ENCODE measurements at regions not wholly inside any gene's neighbourhood (a gene's known extent, or its start where the extent isn't known, plus 50 kb on each side); places are given as distances from the start of the nearest gene placed in this dataset.
"Not testable (repeated sequence)": the region's sequence is repeated elsewhere in the genome, so short reads cannot be mapped to it uniquely, and the experiment has no call there.

- DNase-seq, result no peak
Observed at GRCh38 chr9:28502741-28503140, 929.5 kb upstream of the C9orf72 start.

GRCh38 chr9:28503573-28503972 lies 930.3 kb upstream of the C9orf72 start:
- DNase-seq, result no peak

- no peak for DNase-seq
Observed at GRCh38 chr9:28518439-28518838, 945.2 kb upstream of the C9orf72 start.

GRCh38 chr9:28524309-28524708 lies 951.0 kb upstream of the C9orf72 start:
- not testable (repeated sequence) for DNase-seq

- DNase-seq, result no peak
Observed at GRCh38 chr9:28528049-28528448, 954.8 kb upstream of the C9orf72 start.

GRCh38 chr9:28538132-28538531 lies 964.9 kb upstream of the C9orf72 start:
- DNase-seq, result no peak

GRCh38 chr9:28539434-28540070 lies 966.3 kb upstream of the C9orf72 start:
- DNase-seq, result no peak

GRCh38 chr9:28542928-28543327 lies 969.6 kb upstream of the C9orf72 start:
- no peak for DNase-seq

- DNase-seq, result no peak
Observed at GRCh38 chr9:28547527-28547926, 974.2 kb upstream of the C9orf72 start.

GRCh38 chr9:28563291-28563934 lies 990.1 kb upstream of the C9orf72 start:
- no peak for DNase-seq

GRCh38 chr9:28583832-28584231 lies 1010.6 kb upstream of the C9orf72 start:
- DNase-seq, result no peak

- DNase-seq, result no peak
Observed at GRCh38 chr9:28584542-28584941, 1011.3 kb upstream of the C9orf72 start.

GRCh38 chr9:28587052-28587451 lies 1013.8 kb upstream of the C9orf72 start:
- no peak for DNase-seq

- no peak for DNase-seq
Observed at GRCh38 chr9:28598408-28598807, 1025.1 kb upstream of the C9orf72 start.

GRCh38 chr9:28600226-28600625 lies 1026.9 kb upstream of the C9orf72 start:
- no peak for DNase-seq

- DNase-seq, result no peak
Observed at GRCh38 chr9:28607843-28608242, 1034.6 kb upstream of the C9orf72 start.

GRCh38 chr9:28610339-28610738 lies 1037.1 kb upstream of the C9orf72 start:
- no peak for DNase-seq

- no peak for DNase-seq
Observed at GRCh38 chr9:28616310-28616709, 1043.0 kb upstream of the C9orf72 start.

- no peak for DNase-seq
Observed at GRCh38 chr9:28620011-28620410, 1046.7 kb upstream of the C9orf72 start.

GRCh38 chr9:28620661-28621060 lies 1047.4 kb upstream of the C9orf72 start:
- no peak for DNase-seq

GRCh38 chr9:28624771-28625170 lies 1051.5 kb upstream of the C9orf72 start:
- no peak for DNase-seq

GRCh38 chr9:28628031-28628430 lies 1054.8 kb upstream of the C9orf72 start:
- DNase-seq, result no peak

GRCh38 chr9:28648723-28649122 lies 1075.4 kb upstream of the C9orf72 start:
- no peak for DNase-seq

GRCh38 chr9:28650327-28650726 lies 1077.0 kb upstream of the C9orf72 start:
- no peak for DNase-seq
